RKO (cell line): ENCODE measurements at regions not wholly inside any gene's neighbourhood (a gene's known extent, or its start where the extent isn't known, plus 50 kb on each side); places are given as distances from the start of the nearest gene placed in this dataset.
"Not testable (repeated sequence)": the region's sequence is repeated elsewhere in the genome, so short reads cannot be mapped to it uniquely, and the experiment has no call there.

ENCODE experiments used
- DNase-seq: peaks from one replicate; pipeline ENCODE4 v3.0.0-alpha.2; 2016; ENCODE audit warnings: low spot score

DNA sequence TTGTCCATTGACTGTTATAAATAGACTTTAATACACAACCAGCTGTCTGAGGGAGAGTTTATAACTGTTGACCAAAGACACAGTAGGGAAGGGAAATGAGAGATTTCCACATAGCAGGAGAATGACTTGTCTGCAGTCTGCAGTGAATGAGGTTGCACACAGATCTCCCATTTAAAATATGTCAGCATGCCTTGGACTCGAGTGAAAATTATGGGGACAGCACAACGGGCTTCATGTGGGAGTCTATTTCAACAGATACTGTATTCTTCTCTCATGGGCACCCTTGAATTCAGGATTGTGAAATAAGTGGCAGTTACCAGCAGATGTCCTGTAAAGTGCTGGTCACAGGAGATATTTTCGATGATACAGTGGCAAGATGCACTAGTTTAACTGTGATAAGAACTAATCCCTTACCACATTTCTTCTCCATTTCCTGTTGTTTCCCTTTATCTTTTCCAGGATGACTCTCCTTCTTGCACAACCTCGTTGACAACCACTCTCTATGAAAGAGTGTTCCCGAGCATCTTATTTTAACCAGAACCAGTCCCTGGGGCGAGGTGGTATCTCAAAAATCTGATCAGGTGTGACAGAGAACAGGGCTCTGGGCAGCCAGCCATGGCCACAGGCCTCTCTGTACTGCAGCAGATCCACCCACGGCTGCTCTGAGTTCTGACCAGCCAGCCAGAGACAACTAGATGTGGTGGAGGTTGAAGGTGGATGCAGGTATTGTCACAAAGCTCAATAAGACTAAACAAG lies 51.5 kb upstream of the MAP3K1 start:
- DNase-seq, result no peak

GRCh38 chr5:56763182-56763581 lies 52.2 kb upstream of the MAP3K1 start:
- DNase-seq, result no peak

GRCh38 chr5:56761151-56761885 lies 54.0 kb upstream of the MAP3K1 start:
- DNase-seq, result no peak

DNA sequence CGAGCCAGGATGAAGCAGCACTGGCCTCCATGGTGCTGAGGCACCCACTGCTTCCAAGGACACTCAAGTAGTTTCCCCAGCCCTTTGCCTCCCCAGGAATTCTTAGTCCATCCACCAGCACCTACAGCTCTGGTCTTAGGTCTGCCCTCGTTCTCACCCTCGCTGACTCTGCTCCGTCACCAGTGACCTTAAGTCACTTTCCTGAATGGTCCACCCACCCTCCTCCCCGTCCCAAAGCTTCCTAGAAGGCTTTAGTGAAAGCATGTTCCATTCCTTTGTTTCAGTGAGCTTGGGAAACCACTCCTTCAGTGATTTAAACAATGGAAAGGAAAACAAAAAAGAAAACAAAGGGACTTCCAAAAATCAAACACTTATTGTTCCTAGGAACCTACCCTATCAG lies 54.6 kb upstream of the MAP3K1 start:
- no peak for DNase-seq

DNA sequence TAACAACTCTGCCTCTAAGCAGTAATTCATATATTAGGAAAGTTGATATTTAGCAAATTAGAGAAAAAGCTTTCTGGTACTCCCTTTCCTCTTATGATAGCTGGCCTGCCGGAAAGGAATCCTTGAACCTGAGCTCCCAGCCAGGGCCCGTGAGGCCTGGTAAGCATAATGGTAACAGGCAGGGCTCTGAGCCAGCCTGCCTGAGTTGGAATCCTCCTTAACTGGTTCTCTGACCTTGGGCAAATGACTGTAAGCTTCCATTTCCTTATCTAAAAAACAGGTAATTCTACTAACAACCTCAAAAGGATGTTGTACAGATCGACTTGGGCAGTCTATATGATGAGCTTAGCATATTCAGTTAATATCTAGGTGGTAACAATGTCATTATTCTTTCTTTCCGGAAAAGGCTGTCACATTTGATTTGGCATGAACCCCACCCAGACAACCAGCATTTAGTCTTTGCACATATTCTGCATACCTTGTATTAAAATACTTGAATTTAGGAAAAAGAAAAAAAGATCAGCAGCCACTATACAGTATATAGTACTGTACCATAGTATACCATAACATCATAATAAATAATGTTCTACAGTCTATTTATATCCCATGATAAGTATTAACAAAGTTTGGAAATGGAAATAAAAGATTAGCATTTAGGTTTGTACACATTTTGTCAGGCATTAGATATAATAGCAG lies 55.7 kb upstream of the MAP3K1 start:
- DNase-seq, result no peak

DNA sequence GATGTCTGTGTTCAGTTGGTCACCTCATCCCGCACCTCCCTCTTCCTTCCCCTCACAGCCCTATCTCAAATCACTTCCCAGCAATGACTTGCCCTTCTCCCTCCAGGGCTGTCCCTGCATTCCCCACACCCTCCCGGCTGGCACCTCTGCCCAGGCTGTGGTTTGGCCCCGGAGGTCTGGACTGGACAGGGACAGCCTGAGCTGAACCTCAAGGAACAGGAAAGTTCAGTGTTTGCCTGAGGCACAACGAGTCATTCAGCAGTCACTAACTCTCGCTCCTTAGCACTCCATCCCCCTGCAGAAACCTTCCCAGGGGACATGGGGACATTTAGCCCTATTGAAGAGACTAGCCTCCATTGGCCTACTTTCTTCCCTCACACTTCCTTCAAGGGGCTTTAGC lies 58.3 kb upstream of the MAP3K1 start:
- no peak for DNase-seq

GRCh38 chr5:56755036-56755555 lies 60.3 kb upstream of the MAP3K1 start:
- no peak for DNase-seq

DNA sequence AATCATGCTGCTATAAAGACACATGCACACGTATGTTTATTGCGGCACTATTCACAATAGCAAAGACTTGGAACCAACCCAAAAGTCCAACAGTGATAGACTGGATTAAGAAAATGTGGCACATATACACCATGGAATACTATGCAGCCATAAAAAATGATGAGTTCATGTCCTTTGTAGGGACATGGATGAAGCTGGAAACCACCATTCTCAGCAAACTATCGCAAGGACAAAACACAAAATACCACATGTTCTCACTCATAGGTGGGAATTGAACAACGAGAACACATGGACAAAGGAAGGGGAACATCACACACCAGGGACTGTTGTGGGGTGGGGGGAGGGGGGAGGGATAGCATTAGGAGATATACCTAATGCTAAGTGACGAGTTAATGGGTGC lies 61.8 kb upstream of the MAP3K1 start:
- DNase-seq, result not testable (repeated sequence)

DNA sequence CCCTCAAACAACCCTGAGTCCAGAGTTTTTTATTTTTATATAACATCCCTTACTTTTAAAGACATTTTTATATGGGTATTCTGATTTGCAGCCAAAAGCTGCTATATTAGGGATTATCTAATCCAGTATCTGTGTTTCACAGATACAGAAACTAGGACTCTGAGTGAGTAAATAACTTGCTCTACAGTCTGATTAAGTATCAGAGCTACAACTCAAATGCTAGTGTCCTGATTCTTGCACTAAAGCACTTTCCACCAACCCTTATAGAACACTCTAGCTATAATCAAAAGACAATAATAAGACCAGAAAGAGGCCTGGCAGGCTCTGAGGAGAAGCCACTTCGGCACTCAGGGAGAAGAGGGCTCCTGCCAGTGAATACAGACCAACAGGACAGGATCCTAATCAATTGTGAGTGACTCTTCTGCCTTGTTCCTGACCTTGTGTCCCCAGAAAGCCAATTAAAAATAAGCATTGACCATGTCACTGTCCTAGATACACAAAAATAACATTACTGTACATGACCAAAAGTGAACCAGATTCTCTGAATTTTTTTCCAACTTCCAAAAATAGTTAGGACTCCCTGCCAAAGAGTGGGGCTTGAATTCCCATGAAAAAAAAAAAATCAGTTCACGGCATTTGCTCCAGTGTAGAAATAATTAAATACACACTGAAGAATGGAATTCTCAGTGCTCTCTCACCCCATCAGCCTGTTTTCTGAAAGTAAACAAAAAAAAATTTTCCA lies 63.6 kb upstream of the MAP3K1 start:
- DNase-seq, result no peak

DNA sequence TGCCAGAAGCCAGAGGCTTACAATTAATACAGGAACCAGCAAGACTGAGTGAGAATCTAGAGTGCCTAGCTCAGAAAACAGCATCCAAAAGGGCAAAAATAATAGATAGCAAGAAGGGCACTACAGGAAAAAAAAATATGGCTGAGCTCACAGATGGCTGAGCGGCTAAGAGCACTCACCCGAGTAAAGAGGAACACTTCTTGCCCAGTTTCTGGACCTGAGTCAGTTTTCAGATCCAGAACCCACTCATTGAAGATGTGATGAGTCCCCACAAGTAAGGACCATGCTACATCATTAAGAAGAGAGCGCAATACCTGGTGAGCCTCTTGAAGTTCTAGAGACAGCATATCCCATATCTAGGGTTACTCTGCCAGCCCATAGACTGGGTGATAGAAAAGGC lies 65.5 kb upstream of the MAP3K1 start:
- DNase-seq, result no peak

DNA sequence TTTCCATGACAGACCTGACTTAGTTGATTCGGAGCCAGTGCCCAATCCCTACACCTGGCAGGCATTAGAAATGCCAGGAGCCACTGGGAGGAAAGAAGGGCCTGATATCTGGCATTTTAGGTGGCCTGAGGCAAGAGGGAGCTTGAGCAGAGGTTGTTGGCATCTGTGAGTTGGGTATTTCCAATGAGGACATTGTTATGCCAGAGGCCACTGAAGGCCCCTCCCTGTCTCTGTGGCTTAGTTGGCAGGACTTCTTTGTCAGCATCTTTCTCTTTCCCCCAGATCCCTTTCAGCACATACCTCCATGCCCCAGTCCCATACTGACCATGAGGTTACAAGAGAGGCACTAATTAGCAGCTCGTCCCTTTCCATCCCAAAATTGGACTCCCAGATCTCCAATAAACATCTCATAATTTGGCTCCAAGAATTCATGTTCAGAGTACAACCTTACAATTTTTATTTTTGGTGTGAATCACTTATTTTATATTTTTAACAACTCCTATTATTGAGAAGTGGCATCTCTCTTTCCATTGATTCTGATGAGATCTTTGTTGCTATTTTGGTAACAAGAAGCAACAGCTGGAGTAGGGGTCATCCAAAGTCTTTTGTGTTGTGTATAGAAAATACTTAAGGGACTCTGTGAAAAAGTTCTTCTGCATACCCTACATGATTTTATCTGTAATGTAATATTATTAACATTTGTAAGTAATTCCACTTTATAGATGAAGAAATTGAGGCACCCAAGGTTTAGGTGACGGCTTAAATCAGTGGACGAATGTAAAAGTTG lies 68.6 kb upstream of the MAP3K1 start:
- no peak for DNase-seq

GRCh38 chr5:56745864-56746263 lies 69.5 kb upstream of the MAP3K1 start:
- no peak for DNase-seq

DNA sequence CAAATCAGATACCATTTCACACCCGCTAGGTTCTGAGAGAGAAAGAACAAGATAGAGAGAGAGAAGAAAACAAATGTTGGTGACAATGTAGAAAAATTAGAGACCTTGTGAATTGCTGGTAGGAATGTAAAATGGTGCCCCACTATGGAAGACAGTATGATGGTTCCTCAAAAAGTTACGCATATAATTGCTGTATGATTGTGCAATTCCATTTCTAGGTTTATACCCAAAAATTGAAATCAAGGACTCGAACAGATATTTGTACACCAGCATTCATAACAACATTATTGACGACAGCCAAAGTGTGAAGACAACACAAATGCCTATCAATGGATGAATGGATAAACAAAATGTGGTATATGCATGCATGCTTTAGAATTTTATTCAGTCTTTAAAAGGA lies 74.5 kb upstream of the MAP3K1 start:
- no peak for DNase-seq

DNA sequence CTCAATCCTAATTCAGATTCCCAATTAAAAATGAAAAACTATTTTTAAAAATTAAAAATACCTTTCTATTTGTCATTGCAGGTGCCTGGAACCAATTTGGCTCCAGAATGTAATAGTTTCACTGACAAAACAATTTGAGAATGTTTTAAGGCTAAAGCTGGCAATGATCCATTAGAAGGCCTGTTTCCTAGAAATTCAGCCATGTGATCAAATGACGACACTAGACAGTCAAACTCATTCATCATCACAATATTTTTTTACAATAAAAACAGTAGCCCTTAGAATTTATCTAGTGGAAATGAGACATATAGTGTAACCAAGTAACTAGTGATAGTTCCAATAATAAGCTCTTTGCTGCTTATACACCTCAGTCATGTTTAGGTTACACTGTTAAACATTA lies 75.4 kb upstream of the MAP3K1 start:
- no peak for DNase-seq

DNA sequence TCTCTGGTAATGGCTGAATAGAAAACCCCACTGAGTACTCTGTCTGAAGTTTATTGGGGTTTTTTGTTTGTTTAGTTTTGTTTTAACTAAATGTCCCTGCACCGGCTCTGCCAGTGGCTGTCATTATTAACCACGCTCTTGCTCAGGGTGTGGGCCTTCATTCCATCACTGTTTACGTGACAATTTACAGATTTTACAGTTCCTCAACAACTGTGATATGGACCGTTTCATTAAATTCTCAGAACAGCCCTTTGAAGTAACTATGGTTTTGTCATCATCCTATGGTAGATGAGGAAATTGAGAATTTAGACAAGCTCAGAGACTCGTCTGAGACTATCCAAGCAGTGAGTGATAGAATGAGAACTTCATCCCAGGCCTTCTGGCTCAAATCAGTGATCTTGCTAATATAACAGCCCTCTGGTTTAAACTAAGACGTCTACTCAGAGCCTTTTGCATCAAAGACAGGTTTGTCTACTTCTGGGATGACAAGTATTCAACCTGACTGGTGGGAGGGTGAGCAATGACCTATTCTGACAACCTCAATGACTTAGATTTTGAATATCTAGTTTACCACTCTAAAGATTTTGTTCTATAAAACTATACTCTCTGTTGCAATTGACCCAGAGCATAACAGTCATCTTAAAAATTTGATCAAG lies 77.3 kb upstream of the MAP3K1 start:
- no peak for DNase-seq

GRCh38 chr5:56737002-56737621 lies 78.2 kb upstream of the MAP3K1 start:
- no peak for DNase-seq

DNA sequence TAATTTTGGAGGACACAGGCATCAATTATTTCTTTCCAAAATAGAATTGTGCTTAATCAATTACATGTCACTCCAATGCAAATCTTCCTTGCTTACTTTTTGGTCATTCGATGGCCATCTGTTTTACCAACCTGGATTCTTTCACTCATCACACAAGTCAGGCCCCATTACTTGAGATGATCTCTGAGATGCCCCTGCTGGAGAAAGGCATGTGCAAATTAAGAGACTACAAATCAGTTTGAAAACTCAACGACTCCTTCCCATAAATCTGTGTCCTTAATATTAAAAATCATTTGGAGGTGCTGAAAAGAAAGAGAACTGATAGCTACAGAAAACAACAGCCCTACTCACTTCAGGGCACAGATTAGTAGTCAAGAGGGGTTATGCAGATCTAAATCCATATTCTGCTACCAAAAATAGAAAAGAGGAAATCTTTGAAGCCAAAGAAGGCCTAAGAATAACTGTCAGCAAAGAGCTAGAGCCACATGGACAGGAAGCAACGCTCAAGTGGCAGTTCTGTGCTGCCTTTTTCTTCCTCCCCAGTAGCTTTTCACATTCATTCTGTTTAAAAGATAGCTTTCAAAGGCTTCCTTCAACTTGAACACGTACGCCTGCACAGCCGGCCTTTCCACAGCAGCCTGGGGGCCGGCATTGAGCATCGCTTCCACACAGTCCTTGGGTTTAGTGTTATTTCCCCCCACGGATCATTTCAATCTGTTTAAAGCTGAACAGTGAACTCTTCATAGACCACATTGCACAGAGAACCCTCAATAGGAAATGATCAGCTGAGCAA lies 79.3 kb upstream of the MAP3K1 start:
- no peak for DNase-seq

DNA sequence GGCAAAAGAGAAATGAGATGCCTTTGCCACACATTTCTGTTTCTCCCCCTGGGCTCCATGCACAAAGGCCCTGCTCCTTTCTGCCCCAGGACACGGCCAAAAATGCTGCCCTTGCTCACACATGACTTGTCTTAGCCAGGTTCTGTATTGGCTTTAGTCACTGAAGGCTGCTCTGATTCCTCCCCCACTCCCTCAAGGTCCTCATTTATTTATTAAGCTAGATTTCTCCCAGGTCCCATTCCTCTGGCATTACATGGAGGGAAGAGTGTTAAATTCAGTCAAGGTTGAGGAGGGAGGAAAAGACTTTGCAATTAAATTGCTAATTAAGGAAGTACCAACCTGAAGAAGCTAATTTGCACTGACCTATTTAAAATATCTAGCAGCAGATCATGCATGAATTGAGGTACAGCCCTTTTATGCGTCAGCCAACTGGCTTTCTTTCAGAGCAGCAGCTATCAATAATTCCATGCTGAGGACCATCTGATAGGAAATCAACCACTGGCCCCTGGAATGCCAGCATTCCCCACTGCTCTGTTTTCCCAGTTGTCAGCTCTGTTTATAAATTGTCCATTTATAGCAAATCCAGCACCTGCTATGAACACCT lies 81.2 kb upstream of the MAP3K1 start:
- no peak for DNase-seq

- DNase-seq, result no peak
Measured at GRCh38 chr5:56733580-56733979, 81.8 kb upstream of the MAP3K1 start.
